B cell (primary cell): ENCODE measurements at regions not wholly inside any gene's neighbourhood (a gene's known extent, or its start where the extent isn't known, plus 50 kb on each side); places are given as distances from the start of the nearest gene placed in this dataset.
"Not testable (repeated sequence)": the region's sequence is repeated elsewhere in the genome, so short reads cannot be mapped to it uniquely, and the experiment has no call there.

Experiments
- ATAC-seq: fragments of 200-7000 bp; cut with Tn5 transposase; one replicate; pipeline ENCODE4 v1.10.0; 2021; ENCODE audit warnings: low read depth, mild to moderate bottlenecking, moderate number of reproducible peaks, moderate library complexity
- CTCF ChIA-PET: fragments of 350-600 bp; sonication (Branson Sonifier 250); formaldehyde crosslinking; loops from one replicate; lab custom pipeline; 2021; ENCODE audit warnings: antibody characterized with exemption, inconsistent platforms; lab: Charles Lee
- POLR2A ChIA-PET: fragments of 350-600 bp; sonication (Branson Sonifier 250); formaldehyde crosslinking; loops from one replicate; lab custom pipeline; 2021; ENCODE audit warnings: antibody characterized with exemption; lab: Charles Lee
- DNase-seq: peaks from one replicate; pipeline ENCODE4 v3.0.0; 2013
- H2AFZ ChIP-seq: 2 replicates; pipeline ENCODE4 v1.6.1; 2012; ENCODE audit warnings: mild to moderate bottlenecking, low read depth, low read length; ENCODE audit not compliant: insufficient read depth, poor library complexity, severe bottlenecking
- H3K27ac ChIP-seq, 2 donors: 1 replicate in 1 of 2; 2 replicates in 1 of 2; pipeline ENCODE4 v1.5.1; 2012 to 2013; ENCODE audit warnings: low read length in 2 of 2, mild to moderate bottlenecking in 2 of 2, moderate library complexity in 1 of 2
- H3K27me3 ChIP-seq, 4 experiments: fragments of 200-600 bp in 1 of 4; sonication (generic) in 1 of 4; replicated peaks in 1 of 4; 1 replicate in 2 of 4; 2 replicates in 2 of 4; pipeline versions ENCODE4 v1.6.1 to v1.7.0; 2013 to 2016; ENCODE audit warnings: low read length in 3 of 4, mild to moderate bottlenecking in 2 of 4, mixed read lengths in 1 of 4, moderate library complexity in 1 of 4; ENCODE audit not compliant: insufficient read depth in 4 of 4, control insufficient read depth in 3 of 4; ENCODE audit errors: control extremely low read depth in 1 of 4
- H3K36me3 ChIP-seq, 2 experiments: replicated peaks in 1 of 2; 1 replicate in 1 of 2; 2 replicates in 1 of 2; pipeline versions ENCODE4 v1.6.1 to v1.7.1; 2013; ENCODE audit warnings: low read length in 1 of 2; ENCODE audit not compliant: insufficient read depth in 2 of 2, control insufficient read depth in 1 of 2; ENCODE audit errors: control extremely low read depth in 1 of 2, extremely low read depth in 1 of 2
- H3K4me1 ChIP-seq, 2 donors: fragments of 200-600 bp in 1 of 2; sonication (generic) in 1 of 2; 1 replicate in 1 of 2; 2 replicates in 1 of 2; pipeline versions ENCODE4 v1.5.1 to v1.6.1; 2013 to 2017; ENCODE audit warnings: low read length in 2 of 2; ENCODE audit not compliant: control insufficient read depth in 2 of 2, insufficient read depth in 2 of 2
- H3K4me2 ChIP-seq: replicated peaks from 2 replicates; pipeline ENCODE3; 2012; ENCODE audit warnings: mild to moderate bottlenecking, low read depth, low read length; ENCODE audit not compliant: poor library complexity, severe bottlenecking
- H3K4me3 ChIP-seq, 5 experiments: fragments of 200-600 bp in 1 of 5; sonication (generic) in 1 of 5; 1 replicate in 3 of 5; 2 replicates in 2 of 5; pipeline versions ENCODE4 v1.5.1 to v1.7.0; 2011 to 2016; ENCODE audit warnings: low read length in 4 of 5, mild to moderate bottlenecking in 4 of 5, low read depth in 2 of 5, control low read depth in 1 of 5, moderate library complexity in 1 of 5; ENCODE audit not compliant: insufficient read depth in 1 of 5; ENCODE audit errors: control extremely low read depth in 1 of 5, extremely low read depth in 1 of 5
- H3K79me2 ChIP-seq: fragments of 200-600 bp; sonication (generic); one replicate; pipeline ENCODE4 v1.6.0; 2016; ENCODE audit warnings: low read length; ENCODE audit not compliant: control insufficient read depth, insufficient read depth
- H3K9ac ChIP-seq: fragments of 200-600 bp; sonication (generic); 2 replicates; pipeline ENCODE4 v1.6.1; 2017; ENCODE audit warnings: mild to moderate bottlenecking, low read length, moderate library complexity
- H3K9me3 ChIP-seq, 3 donors: one replicate each; pipeline versions ENCODE4 v1.6.1 to v1.7.1; 2013; ENCODE audit warnings: low read length in 2 of 3; ENCODE audit not compliant: control insufficient read depth in 2 of 3, insufficient read depth in 1 of 3; ENCODE audit errors: control extremely low read depth in 1 of 3
- H4K20me1 ChIP-seq: 2 replicates; pipeline ENCODE4 v1.6.0; 2012; ENCODE audit warnings: mild to moderate bottlenecking, low read length; ENCODE audit not compliant: insufficient read depth, control insufficient read depth, poor library complexity, severe bottlenecking
- H3K27ac Mint-ChIP-seq: one replicate; pipeline ENCODE4 v1.8.0; 2021; ENCODE audit warnings: mixed read lengths
- H3K27me3 Mint-ChIP-seq: one replicate; pipeline ENCODE4 v1.8.0; 2021; ENCODE audit warnings: mixed read lengths
- H3K4me1 Mint-ChIP-seq: one replicate; pipeline ENCODE4 v1.8.0; 2021; ENCODE audit warnings: mixed read lengths
- H3K4me3 Mint-ChIP-seq: one replicate; pipeline ENCODE4 v1.8.0; 2021; ENCODE audit warnings: mixed read lengths
- H3K9me3 Mint-ChIP-seq: one replicate; pipeline ENCODE4 v1.8.0; 2022; ENCODE audit warnings: mixed read lengths; ENCODE audit not compliant: insufficient read depth
- EZH2 ChIP-seq: IDR thresholded peaks from 2 replicates; pipeline ENCODE4 v1.6.1; 2012; ENCODE audit warnings: borderline replicate concordance, low read depth, mild to moderate bottlenecking, moderate library complexity, low read length; ENCODE audit not compliant: insufficient read depth, poor library complexity, severe bottlenecking
- WGBS: methylation state at CpG from one replicate; pipeline ENCODE4 v1.1.5; 2013; ENCODE audit warnings: missing lambda C conversion rate; ENCODE audit not compliant: insufficient coverage; 5-methylcytosine and 5-hydroxymethylcytosine counted together
- intact Hi-C: fragments of 100-400 bp; cut with micrococcal nuclease; formaldehyde crosslinking; loops from one replicate; pipeline ENCODE4 v1.10.0; 2022
- TF ChIP-seq, protein P1 (sequence below): fragments of 200-600 bp; IDR thresholded peaks from one replicate; pipeline ENCODE4 v1.8.0; 2022; ENCODE audit warnings: antibody characterized with exemption, mild to moderate bottlenecking

GRCh38 chr15:95076678-95076990, 845.3 kb downstream of the MCTP2 start:
- peaks cover 0 to 2% (median 0%) of the 10 kb centered on the region in 3 donors for H3K9me3 ChIP-seq
- H3K27me3 ChIP-seq, result no peaks in the 10 kb centered on the region
- no peak overlapping the region for H3K4me2 ChIP-seq
- no peaks in the 10 kb centered on the region for H3K4me1 ChIP-seq
- POLR2A ChIA-PET, result no interaction called here
- no peaks in the 10 kb centered on the region for H3K9me3 Mint-ChIP-seq
- no peaks in the 10 kb centered on the region for H3K4me1 Mint-ChIP-seq
- H3K4me3 Mint-ChIP-seq, result no peak overlapping the region
- DNase-seq (no peak), ATAC-seq (no peak)
- no peak overlapping the region for H3K27ac ChIP-seq
- H3K27ac Mint-ChIP-seq, result no peak overlapping the region
- no peaks in the 10 kb centered on the region for H3K79me2 ChIP-seq
- H3K4me3 ChIP-seq, result no peak overlapping the region
- no peak overlapping the region for H3K9ac ChIP-seq
- CTCF ChIA-PET, result no interaction called here
- H2AFZ ChIP-seq, result no peak overlapping the region
- TF ChIP-seq, protein P1, sequence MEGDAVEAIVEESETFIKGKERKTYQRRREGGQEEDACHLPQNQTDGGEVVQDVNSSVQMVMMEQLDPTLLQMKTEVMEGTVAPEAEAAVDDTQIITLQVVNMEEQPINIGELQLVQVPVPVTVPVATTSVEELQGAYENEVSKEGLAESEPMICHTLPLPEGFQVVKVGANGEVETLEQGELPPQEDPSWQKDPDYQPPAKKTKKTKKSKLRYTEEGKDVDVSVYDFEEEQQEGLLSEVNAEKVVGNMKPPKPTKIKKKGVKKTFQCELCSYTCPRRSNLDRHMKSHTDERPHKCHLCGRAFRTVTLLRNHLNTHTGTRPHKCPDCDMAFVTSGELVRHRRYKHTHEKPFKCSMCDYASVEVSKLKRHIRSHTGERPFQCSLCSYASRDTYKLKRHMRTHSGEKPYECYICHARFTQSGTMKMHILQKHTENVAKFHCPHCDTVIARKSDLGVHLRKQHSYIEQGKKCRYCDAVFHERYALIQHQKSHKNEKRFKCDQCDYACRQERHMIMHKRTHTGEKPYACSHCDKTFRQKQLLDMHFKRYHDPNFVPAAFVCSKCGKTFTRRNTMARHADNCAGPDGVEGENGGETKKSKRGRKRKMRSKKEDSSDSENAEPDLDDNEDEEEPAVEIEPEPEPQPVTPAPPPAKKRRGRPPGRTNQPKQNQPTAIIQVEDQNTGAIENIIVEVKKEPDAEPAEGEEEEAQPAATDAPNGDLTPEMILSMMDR, result no peak
- no peaks in the 10 kb centered on the region for H4K20me1 ChIP-seq
- H3K27me3 Mint-ChIP-seq, result no peaks in the 10 kb centered on the region
- intact Hi-C loops, result no loop called here
- no peaks in the 10 kb centered on the region for H3K36me3 ChIP-seq

GRCh38 chr15:95078003-95078402, 846.6 kb downstream of the MCTP2 start:
- Histone ChIP-seq H3K4me2 (no peak overlapping the region), H3K27me3 (no peaks in the 10 kb centered on the region), H3K27ac (no peak overlapping the region), H4K20me1 (no peaks in the 10 kb centered on the region), H3K79me2 (no peaks in the 10 kb centered on the region), H3K4me3 (no peak overlapping the region), H3K4me1 (no peaks in the 10 kb centered on the region), H3K9me3 (peaks cover 0 to 2% (median 0%) of the 10 kb centered on the region in 3 donors), H2AFZ (no peak overlapping the region), H3K9ac (no peak overlapping the region), H3K36me3 (no peaks in the 10 kb centered on the region)
- Mint-ChIP-seq H3K4me1 (no peaks in the 10 kb centered on the region), H3K27me3 (no peaks in the 10 kb centered on the region), H3K9me3 (no peaks in the 10 kb centered on the region), H3K4me3 (no peak overlapping the region), H3K27ac (no peak overlapping the region)
- POLR2A ChIA-PET, result no interaction called here
- DNase-seq, result no peak
- TF ChIP-seq EZH2, result no peak
- TF ChIP-seq, protein P1, result no peak
- intact Hi-C loops, result no loop called here
- CTCF ChIA-PET, result no interaction called here
- no CpG with 5 or more reads among the region's 2 CpGs for WGBS
- no peak for ATAC-seq

- DNase-seq, H3K4me3 Mint-ChIP-seq, H3K9ac ChIP-seq, H3K9me3 ChIP-seq, H3K4me3 ChIP-seq, H3K36me3 ChIP-seq, H3K27ac Mint-ChIP-seq, H2AFZ ChIP-seq, POLR2A ChIA-PET, CTCF ChIA-PET, H3K79me2 ChIP-seq, H4K20me1 ChIP-seq, ATAC-seq, H3K27me3 ChIP-seq, H3K4me2 ChIP-seq, H3K4me1 Mint-ChIP-seq, H3K27ac ChIP-seq, H3K27me3 Mint-ChIP-seq, intact Hi-C loops, H3K9me3 Mint-ChIP-seq, H3K4me1 ChIP-seq: not testable (repeated sequence)
- no CpG with 5 or more reads among the region's 1 CpG for WGBS
Measured at GRCh38 chr15:95080228-95080627, 848.9 kb downstream of the MCTP2 start.
